Erythroblast (primary cell): ENCODE measurements at regions not wholly inside any gene's neighbourhood (a gene's known extent, or its start where the extent isn't known, plus 50 kb on each side); places are given as distances from the start of the nearest gene placed in this dataset.

Experiments
- GATA1 ChIP-seq: IDR thresholded peaks from 2 replicates; pipeline ENCODE4 v1.6.1; 2011; ENCODE audit warnings: low read depth, mild to moderate bottlenecking, control low read depth, low read length, moderate library complexity
- POLR2A ChIP-seq: IDR thresholded peaks from 2 replicates; pipeline ENCODE4 v1.6.1; 2011; ENCODE audit warnings: mild to moderate bottlenecking, low read length

GRCh38 chr1:208358651-208359050 lies 114.5 kb upstream of the PLXNA2 start:
- TF ChIP-seq GATA1, result no peak
- no peak for TF ChIP-seq POLR2A
